ENCODE measurements at regions not wholly inside any gene's neighbourhood (a gene's known extent, or its start where the extent isn't known, plus 50 kb on each side); places are given as distances from the start of the nearest gene placed in this dataset.

- no peak for TF ChIP-seq CBX3 (IDR thresholded peaks at IDR 0.05; ENCODE audit: borderline replicate concordance, low read depth)
- no peak for TF ChIP-seq SREBF1 (IDR thresholded peaks at IDR 0.05; ENCODE audit: low read length)
- no peak for TF ChIP-seq MXI1 (IDR thresholded peaks at IDR 0.05; ENCODE audit: low read depth, low read length)
- TF ChIP-seq BCL11A (IDR thresholded peaks at IDR 0.05; ENCODE audit: low read depth, low read length), result no peak
Measured at GRCh38 chr13:80528733-80529132, 187.8 kb upstream of the SPRY2 start (continued).

GRCh38 chr13:80527400-80527799 lies 186.5 kb upstream of the SPRY2 start:
- Histone ChIP-seq H3K36me3 (ENCODE audit: control insufficient read depth in 2 of 2, insufficient read depth in 2 of 2, low read length in 1 of 2) (no peaks in the 10 kb centered on the region), H3K27me3 (replicated peaks in 1 of 2; ENCODE audit: control insufficient read depth in 2 of 2, insufficient read depth in 2 of 2, low read length in 1 of 2) (no peaks in the 10 kb centered on the region), H3K4me3 (no peak overlapping the region), H3K9me3 (replicated peaks; ENCODE audit: control insufficient read depth, insufficient read depth, low read length) (no peaks in the 10 kb centered on the region), H3K27ac (ENCODE audit: control insufficient read depth, insufficient read depth) (no peak overlapping the region), H4K20me1 (ENCODE audit: control insufficient read depth, insufficient read depth) (no peaks in the 10 kb centered on the region), H2AFZ (ENCODE audit: control insufficient read depth, low read depth, low read length) (no peak overlapping the region), H3K4me2 (ENCODE audit: control insufficient read depth, insufficient read depth) (no peak overlapping the region), H3K79me2 (ENCODE audit: control insufficient read depth, insufficient read depth, low read length) (no peaks in the 10 kb centered on the region), H3K9ac (ENCODE audit: control insufficient read depth, insufficient read depth, low read length) (no peak overlapping the region), H3K4me1 (ENCODE audit: control insufficient read depth, insufficient read depth, low read length) (no peaks in the 10 kb centered on the region)
- no peak for FAIRE-seq
- intact Hi-C loops (cut with micrococcal nuclease; ENCODE audit: unreplicated experiment) (no loop called here), in situ Hi-C loops (cut with MboI) (no loop called here)
- no peak for ATAC-seq
- RAD21 ChIA-PET (ENCODE audit: unreplicated experiment), result interaction anchor here (1.4 kb wide), 1 partner anchor 116 kb away, joined by 3 read pairs; no protein-coding TSS in a partner anchor
- WGBS (ENCODE audit: insufficient coverage, insufficient replicate concordance, low lambda C conversion rate, missing lambda C conversion rate), result 16% methylated on average over 2 of the region's 2 CpGs
- POLR2A ChIA-PET, result interaction anchor here (2.0 kb wide), 1 partner anchor 10 kb away, joined by 5 read pairs; no protein-coding TSS in a partner anchor
- no peak for TF ChIP-seq CREM (IDR thresholded peaks at IDR 0.05; ENCODE audit: low read depth)
- no peak for TF ChIP-seq ATF2 (IDR thresholded peaks at IDR 0.05; ENCODE audit: low read length)
- TF ChIP-seq RB1 (IDR thresholded peaks at IDR 0.05; ENCODE audit: borderline replicate concordance), result no peak
- TF ChIP-seq ZBED1 (IDR thresholded peaks at IDR 0.05; ENCODE audit: borderline replicate concordance), result no peak
- no peak for TF ChIP-seq CHD4 (IDR thresholded peaks at IDR 0.05)
- no peak for TF ChIP-seq CTCF (IDR thresholded peaks at IDR 0.05 in 2 of 3, conservative IDR thresholded peaks at IDR 0.05 in 1 of 3; ENCODE audit: control insufficient read depth in 2 of 3, extremely low read depth in 1 of 3, insufficient read depth in 1 of 3, low read depth in 3 of 3, low read length in 3 of 3)
- no peak for TF ChIP-seq IRF4 (IDR thresholded peaks at IDR 0.05; ENCODE audit: low read depth, low read length)
- TF ChIP-seq HCFC1 (IDR thresholded peaks at IDR 0.05; ENCODE audit: low read length), result no peak
- TF ChIP-seq ZNF274 (IDR thresholded peaks at IDR 0.05; ENCODE audit: insufficient read depth, insufficient read length), result no peak
- TF ChIP-seq HDAC2 (IDR thresholded peaks at IDR 0.05), result no peak
- TF ChIP-seq DPF2 (IDR thresholded peaks at IDR 0.05), result no peak
- no peak for TF ChIP-seq EGR1 (IDR thresholded peaks at IDR 0.05; ENCODE audit: borderline replicate concordance in 1 of 2, low read depth in 2 of 2, low read length in 2 of 2)
- no peak for TF ChIP-seq PAX8 (IDR thresholded peaks at IDR 0.05)
- TF ChIP-seq MYB (IDR thresholded peaks at IDR 0.05; ENCODE audit: borderline replicate concordance, low read depth, low read length), result no peak
- TF ChIP-seq CHD1 (IDR thresholded peaks at IDR 0.05; ENCODE audit: low read depth, low read length), result no peak
- no TSS peak for BruUV-seq (replicated peaks)
- CTCF ChIA-PET, result interaction anchor here (1.3 to 1.5 kb wide), 2 partner anchors 9 to 13 kb away, joined by 3 to 5 read pairs; no protein-coding TSS in a partner anchor
- SMC1A ChIA-PET (ENCODE audit: uncharacterized antibody, unreplicated experiment), result interaction anchor here (1.0 to 1.7 kb wide), 7 partner anchors 8 to 87 kb away, joined by 3 to 8 read pairs (median 4); no protein-coding TSS in a partner anchor
- no peak for DNase-seq (ENCODE audit: low read depth, low spot score)

Measured in GM12878 (cell line).